WTC11 (cell line): ENCODE measurements at regions not wholly inside any gene's neighbourhood (a gene's known extent, or its start where the extent isn't known, plus 50 kb on each side); places are given as distances from the start of the nearest gene placed in this dataset.

Experiments used
- ATAC-seq: fragments of 200-7000 bp; cut with Tn5 transposase; 2 replicates; pipeline ENCODE4 v1.10.0; 2021; ENCODE audit warnings: mild to moderate bottlenecking, moderate library complexity
- CTCF ChIA-PET: fragments of 300-600 bp; sonication (Branson Sonifier 250); formaldehyde crosslinking; loops from one replicate; lab custom pipeline; 2021; ENCODE audit warnings: antibody characterized with exemption; lab: Charles Lee
- POLR2A ChIA-PET: fragments of 350-600 bp; sonication (Branson Sonifier 250); formaldehyde crosslinking; loops from one replicate; lab custom pipeline; 2021; ENCODE audit warnings: antibody characterized with exemption; lab: Charles Lee
- DNase-seq: peaks from one replicate; pipeline ENCODE4 v3.0.0; 2021; ENCODE audit warnings: low spot score
- H3K27ac Mint-ChIP-seq: 2 replicates; pipeline ENCODE4 v1.8.0; 2021; ENCODE audit warnings: mixed read lengths
- H3K27me3 Mint-ChIP-seq: 2 replicates; pipeline ENCODE4 v1.8.0; 2021; ENCODE audit warnings: low read depth, mild to moderate bottlenecking, moderate library complexity, mixed read lengths
- H3K36me3 Mint-ChIP-seq: 2 replicates; pipeline ENCODE4 v1.8.0; 2021; ENCODE audit warnings: mixed read lengths
- H3K4me1 Mint-ChIP-seq: 2 replicates; pipeline ENCODE4 v1.8.0; 2022; ENCODE audit warnings: mixed read lengths
- H3K4me3 Mint-ChIP-seq: 2 replicates; pipeline ENCODE4 v1.8.0; 2021; ENCODE audit warnings: mild to moderate bottlenecking, moderate library complexity, mixed read lengths
- H3K9me3 Mint-ChIP-seq: 2 replicates; pipeline ENCODE4 v1.8.0; 2021; ENCODE audit warnings: mixed read lengths
- ATF1 ChIP-seq: sonication (generic); formaldehyde crosslinking; IDR thresholded peaks from 2 replicates; pipeline ENCODE4 v1.8.1; 2023; ENCODE audit warnings: mild to moderate bottlenecking, moderate library complexity, missing genetic modification reagents
- ESRRA ChIP-seq: sonication (generic); formaldehyde crosslinking; IDR thresholded peaks from 2 replicates; pipeline ENCODE4 v1.8.1; 2022; ENCODE audit warnings: mild to moderate bottlenecking, missing genetic modification reagents, borderline replicate concordance
- GABPB1 ChIP-seq: sonication (generic); formaldehyde crosslinking; IDR thresholded peaks from 2 replicates; pipeline ENCODE4 v1.8.1; 2023; ENCODE audit warnings: mild to moderate bottlenecking, missing genetic modification reagents
- GTF2I ChIP-seq: fragments of 250-450 bp; sonication (Bioruptor Pico); conservative IDR thresholded peaks from 2 replicates; pipeline ENCODE4 v1.4.0; 2021; ENCODE audit warnings: mild to moderate bottlenecking
- HMGA2 ChIP-seq: fragments of 250-450 bp; sonication (Bioruptor Pico); IDR thresholded peaks from 2 replicates; pipeline ENCODE4 v1.4.0; 2021; ENCODE audit warnings: mild to moderate bottlenecking, moderate library complexity
- JUN ChIP-seq: sonication (generic); formaldehyde crosslinking; IDR thresholded peaks from 2 replicates; pipeline ENCODE4 v1.8.0; 2023; ENCODE audit warnings: mild to moderate bottlenecking, missing genetic modification reagents
- NR3C1 ChIP-seq: sonication (generic); formaldehyde crosslinking; conservative IDR thresholded peaks from 2 replicates; pipeline ENCODE4 v1.8.1; 2023; ENCODE audit warnings: low read depth, mild to moderate bottlenecking, missing genetic modification reagents
- RELA ChIP-seq: sonication (generic); formaldehyde crosslinking; IDR thresholded peaks from 2 replicates; pipeline ENCODE4 v1.8.1; 2022; ENCODE audit warnings: missing genetic modification reagents, mild to moderate bottlenecking, borderline replicate concordance
- SOX15 ChIP-seq: fragments of 250-450 bp; sonication (Bioruptor Pico); IDR thresholded peaks from 2 replicates; pipeline ENCODE4 v1.9.0; 2021; ENCODE audit warnings: mild to moderate bottlenecking
- ZNF138 ChIP-seq: sonication (generic); formaldehyde crosslinking; conservative IDR thresholded peaks from 2 replicates; pipeline ENCODE4 v1.8.1; 2022; ENCODE audit warnings: mild to moderate bottlenecking, moderate library complexity, missing genetic modification reagents
- ZNF219 ChIP-seq: sonication (generic); formaldehyde crosslinking; IDR thresholded peaks from 2 replicates; pipeline ENCODE4 v1.8.0; 2023; ENCODE audit warnings: missing genetic modification reagents, mild to moderate bottlenecking, borderline replicate concordance
- ZNF263 ChIP-seq: sonication (generic); formaldehyde crosslinking; IDR thresholded peaks from 2 replicates; pipeline ENCODE4 v1.8.1; 2022; ENCODE audit warnings: low read depth, mild to moderate bottlenecking, moderate library complexity, missing genetic modification reagents
- ZNF317 ChIP-seq: sonication (generic); formaldehyde crosslinking; IDR thresholded peaks from 2 replicates; pipeline ENCODE4 v1.8.1; 2023; ENCODE audit warnings: low read depth, mild to moderate bottlenecking, moderate library complexity, missing genetic modification reagents, borderline replicate concordance
- ZNF416 ChIP-seq: fragments of 250-450 bp; sonication (Bioruptor Pico); IDR thresholded peaks from 2 replicates; pipeline ENCODE4 v1.9.0; 2021; ENCODE audit warnings: mild to moderate bottlenecking, inconsistent platforms
- ZNF671 ChIP-seq: fragments of 250-450 bp; sonication (Bioruptor Pico); IDR thresholded peaks from 2 replicates; pipeline ENCODE4 v1.8.0; 2021; ENCODE audit warnings: mild to moderate bottlenecking
- TF ChIP-seq, protein P1 (sequence below): fragments of 250-450 bp; sonication (Bioruptor Pico); IDR thresholded peaks from 2 replicates; pipeline ENCODE4 v1.9.0; 2021; ENCODE audit warnings: mild to moderate bottlenecking
- TF ChIP-seq, protein P2 (sequence below): sonication (generic); formaldehyde crosslinking; IDR thresholded peaks from 2 replicates; pipeline ENCODE4 v1.8.1; 2023; ENCODE audit warnings: mild to moderate bottlenecking, missing genetic modification reagents, moderate library complexity
- TF ChIP-seq, protein P3 (sequence below): fragments of 250-450 bp; sonication (Bioruptor Pico); IDR thresholded peaks from 2 replicates; pipeline ENCODE4 v2.1.2; 2022; ENCODE audit warnings: mild to moderate bottlenecking, moderate library complexity
- TF ChIP-seq, protein P4 (sequence below): fragments of 250-450 bp; sonication (Bioruptor Pico); conservative IDR thresholded peaks from 2 replicates; pipeline ENCODE4 v1.9.0; 2021; ENCODE audit warnings: mild to moderate bottlenecking
- TF ChIP-seq, protein P5 (sequence below): sonication (generic); formaldehyde crosslinking; IDR thresholded peaks from 2 replicates; pipeline ENCODE4 v1.8.0; 2022; ENCODE audit warnings: missing genetic modification reagents
- TF ChIP-seq, protein P6 (sequence below): sonication (generic); formaldehyde crosslinking; IDR thresholded peaks from 2 replicates; pipeline ENCODE4 v1.8.0; 2023; ENCODE audit warnings: missing genetic modification reagents, mild to moderate bottlenecking, borderline replicate concordance
- TF ChIP-seq, protein P7 (sequence below): sonication (generic); formaldehyde crosslinking; IDR thresholded peaks from 2 replicates; pipeline ENCODE4 v1.8.1; 2023; ENCODE audit warnings: mild to moderate bottlenecking, missing genetic modification reagents

DNA sequence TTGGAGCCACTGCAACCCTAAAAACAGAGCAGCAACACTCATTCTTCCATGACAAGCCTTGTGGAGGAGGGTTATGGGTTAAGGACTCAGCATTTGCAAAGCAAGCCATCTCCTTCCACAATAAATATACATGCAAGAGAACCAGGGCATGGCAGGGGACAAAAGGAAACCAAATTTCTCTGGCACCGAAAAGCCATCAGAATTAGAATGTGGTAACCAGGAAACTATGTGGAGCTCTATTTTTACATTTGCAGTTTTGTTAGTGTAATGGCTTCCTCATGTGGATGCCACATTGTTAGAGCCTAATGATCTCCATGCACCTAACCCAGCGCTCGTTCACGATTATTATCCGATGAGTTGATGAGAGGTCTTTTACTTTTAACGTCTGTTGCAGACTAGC is 91.7 kb downstream of the NAV1 start:
- H3K27me3 Mint-ChIP-seq = no peaks in the 10 kb centered on the region; the same call in 1 of the 2 replicates
- TF ChIP-seq, protein P1, sequence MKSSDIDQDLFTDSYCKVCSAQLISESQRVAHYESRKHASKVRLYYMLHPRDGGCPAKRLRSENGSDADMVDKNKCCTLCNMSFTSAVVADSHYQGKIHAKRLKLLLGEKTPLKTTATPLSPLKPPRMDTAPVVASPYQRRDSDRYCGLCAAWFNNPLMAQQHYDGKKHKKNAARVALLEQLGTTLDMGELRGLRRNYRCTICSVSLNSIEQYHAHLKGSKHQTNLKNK = no peak
- TF ChIP-seq, protein P2, sequence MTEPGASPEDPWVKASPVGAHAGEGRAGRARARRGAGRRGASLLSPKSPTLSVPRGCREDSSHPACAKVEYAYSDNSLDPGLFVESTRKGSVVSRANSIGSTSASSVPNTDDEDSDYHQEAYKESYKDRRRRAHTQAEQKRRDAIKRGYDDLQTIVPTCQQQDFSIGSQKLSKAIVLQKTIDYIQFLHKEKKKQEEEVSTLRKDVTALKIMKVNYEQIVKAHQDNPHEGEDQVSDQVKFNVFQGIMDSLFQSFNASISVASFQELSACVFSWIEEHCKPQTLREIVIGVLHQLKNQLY (CRISPR knock-in tag) = no peak
- no peak for TF ChIP-seq RELA (CRISPR knock-in tag)
- TF ChIP-seq NR3C1 = no peak
- TF ChIP-seq, protein P3, sequence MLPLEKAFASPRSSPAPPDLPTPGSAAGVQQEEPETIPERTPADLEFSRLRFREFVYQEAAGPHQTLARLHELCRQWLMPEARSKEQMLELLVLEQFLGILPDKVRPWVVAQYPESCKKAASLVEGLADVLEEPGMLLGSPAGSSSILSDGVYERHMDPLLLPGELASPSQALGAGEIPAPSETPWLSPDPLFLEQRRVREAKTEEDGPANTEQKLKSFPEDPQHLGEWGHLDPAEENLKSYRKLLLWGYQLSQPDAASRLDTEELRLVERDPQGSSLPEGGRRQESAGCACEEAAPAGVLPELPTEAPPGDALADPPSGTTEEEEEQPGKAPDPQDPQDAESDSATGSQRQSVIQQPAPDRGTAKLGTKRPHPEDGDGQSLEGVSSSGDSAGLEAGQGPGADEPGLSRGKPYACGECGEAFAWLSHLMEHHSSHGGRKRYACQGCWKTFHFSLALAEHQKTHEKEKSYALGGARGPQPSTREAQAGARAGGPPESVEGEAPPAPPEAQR (CRISPR knock-in tag) = no peak
- TF ChIP-seq, protein P4, sequence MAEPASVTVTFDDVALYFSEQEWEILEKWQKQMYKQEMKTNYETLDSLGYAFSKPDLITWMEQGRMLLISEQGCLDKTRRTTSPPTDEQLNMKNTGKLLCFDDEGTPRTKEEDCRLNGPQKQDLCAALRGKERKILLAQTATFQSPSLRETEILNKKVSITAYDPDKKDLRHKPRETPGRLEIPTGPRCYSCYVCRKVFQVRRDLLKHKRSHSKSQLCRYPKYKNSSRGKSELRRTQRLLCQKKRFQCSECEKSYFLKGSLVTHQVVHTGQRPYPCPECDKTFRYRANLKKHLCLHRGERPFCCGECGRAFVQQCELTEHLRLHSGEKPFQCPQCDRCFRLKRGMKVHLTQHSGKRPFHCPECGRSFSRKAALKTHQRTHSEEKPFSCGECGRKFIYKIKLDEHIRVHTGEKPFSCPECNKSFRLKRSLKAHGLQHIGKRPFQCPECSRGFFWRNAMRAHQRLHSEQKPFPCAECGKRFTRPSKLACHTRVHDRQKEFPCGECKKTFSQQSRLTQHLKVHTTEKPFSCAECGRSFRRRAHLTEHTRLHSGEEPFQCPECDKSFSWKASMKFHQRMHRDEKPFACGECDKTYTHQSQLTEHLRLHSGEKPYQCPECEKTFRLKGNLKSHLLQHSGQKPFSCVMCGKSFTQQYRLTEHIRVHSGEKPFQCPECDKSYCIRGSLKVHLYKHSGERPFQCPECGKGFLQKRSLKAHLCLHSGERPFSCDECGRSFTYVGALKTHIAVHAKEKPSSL (CRISPR knock-in tag) = no peak
- TF ChIP-seq ZNF219 (CRISPR knock-in tag) = no peak
- TF ChIP-seq HMGA2 (CRISPR knock-in tag) = no peak
- TF ChIP-seq JUN (CRISPR knock-in tag) = no peak
- TF ChIP-seq, protein P5, sequence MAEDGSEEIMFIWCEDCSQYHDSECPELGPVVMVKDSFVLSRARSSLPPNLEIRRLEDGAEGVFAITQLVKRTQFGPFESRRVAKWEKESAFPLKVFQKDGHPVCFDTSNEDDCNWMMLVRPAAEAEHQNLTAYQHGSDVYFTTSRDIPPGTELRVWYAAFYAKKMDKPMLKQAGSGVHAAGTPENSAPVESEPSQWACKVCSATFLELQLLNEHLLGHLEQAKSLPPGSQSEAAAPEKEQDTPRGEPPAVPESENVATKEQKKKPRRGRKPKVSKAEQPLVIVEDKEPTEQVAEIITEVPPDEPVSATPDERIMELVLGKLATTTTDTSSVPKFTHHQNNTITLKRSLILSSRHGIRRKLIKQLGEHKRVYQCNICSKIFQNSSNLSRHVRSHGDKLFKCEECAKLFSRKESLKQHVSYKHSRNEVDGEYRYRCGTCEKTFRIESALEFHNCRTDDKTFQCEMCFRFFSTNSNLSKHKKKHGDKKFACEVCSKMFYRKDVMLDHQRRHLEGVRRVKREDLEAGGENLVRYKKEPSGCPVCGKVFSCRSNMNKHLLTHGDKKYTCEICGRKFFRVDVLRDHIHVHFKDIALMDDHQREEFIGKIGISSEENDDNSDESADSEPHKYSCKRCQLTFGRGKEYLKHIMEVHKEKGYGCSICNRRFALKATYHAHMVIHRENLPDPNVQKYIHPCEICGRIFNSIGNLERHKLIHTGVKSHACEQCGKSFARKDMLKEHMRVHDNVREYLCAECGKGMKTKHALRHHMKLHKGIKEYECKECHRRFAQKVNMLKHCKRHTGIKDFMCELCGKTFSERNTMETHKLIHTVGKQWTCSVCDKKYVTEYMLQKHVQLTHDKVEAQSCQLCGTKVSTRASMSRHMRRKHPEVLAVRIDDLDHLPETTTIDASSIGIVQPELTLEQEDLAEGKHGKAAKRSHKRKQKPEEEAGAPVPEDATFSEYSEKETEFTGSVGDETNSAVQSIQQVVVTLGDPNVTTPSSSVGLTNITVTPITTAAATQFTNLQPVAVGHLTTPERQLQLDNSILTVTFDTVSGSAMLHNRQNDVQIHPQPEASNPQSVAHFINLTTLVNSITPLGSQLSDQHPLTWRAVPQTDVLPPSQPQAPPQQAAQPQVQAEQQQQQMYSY (CRISPR knock-in tag) = no peak
- TF ChIP-seq ZNF138 = no peak
- TF ChIP-seq SOX15 (CRISPR knock-in tag) = no peak
- CTCF ChIA-PET = interaction anchor here (1.0 to 1.7 kb wide), 2 partner anchors 18 to 73 kb away, joined by 3 to 4 read pairs; no protein-coding TSS in a partner anchor
- no peak overlapping the region for H3K27ac Mint-ChIP-seq
- H3K4me3 Mint-ChIP-seq = no peak overlapping the region
- POLR2A ChIA-PET = no interaction called here
- H3K36me3 Mint-ChIP-seq = no peaks in the 10 kb centered on the region
- peaks cover 25% of the 10 kb centered on the region for H3K4me1 Mint-ChIP-seq
- no peak for DNase-seq
- ATAC-seq = no peak
- no peaks in the 10 kb centered on the region for H3K9me3 Mint-ChIP-seq

DNA sequence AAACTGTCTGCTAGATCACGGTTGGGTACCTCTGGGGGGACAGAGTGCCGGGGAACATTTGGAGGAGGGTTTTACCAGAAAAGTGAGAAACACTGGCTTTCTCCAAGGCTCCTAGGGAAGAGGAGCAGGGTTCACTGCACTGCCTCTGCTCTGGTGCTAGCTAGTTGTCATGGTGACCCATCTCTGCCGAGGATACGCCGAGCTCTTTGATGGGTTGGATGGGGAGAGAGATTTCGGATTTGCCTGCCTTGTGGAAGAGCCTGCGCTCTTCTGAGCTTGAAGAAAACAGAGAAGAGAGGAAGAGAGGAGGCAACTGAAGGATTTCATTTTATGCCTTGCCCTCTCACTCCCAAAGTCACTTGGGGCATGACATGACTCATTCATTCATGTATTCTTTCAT is 92.1 kb downstream of the NAV1 start:
- peaks cover 29% of the 10 kb centered on the region for H3K4me1 Mint-ChIP-seq
- no peaks in the 10 kb centered on the region for H3K9me3 Mint-ChIP-seq
- TF ChIP-seq ZNF263 (CRISPR knock-in tag) (no peak), ZNF416 (no peak), ZNF317 (CRISPR knock-in tag) (no peak), SOX15 (CRISPR knock-in tag) (no peak), GABPB1 (CRISPR knock-in tag) (no peak), ATF1 (no peak), ESRRA (CRISPR knock-in tag) (no peak), GTF2I (no peak), ZNF671 (no peak)
- TF ChIP-seq, protein P6, sequence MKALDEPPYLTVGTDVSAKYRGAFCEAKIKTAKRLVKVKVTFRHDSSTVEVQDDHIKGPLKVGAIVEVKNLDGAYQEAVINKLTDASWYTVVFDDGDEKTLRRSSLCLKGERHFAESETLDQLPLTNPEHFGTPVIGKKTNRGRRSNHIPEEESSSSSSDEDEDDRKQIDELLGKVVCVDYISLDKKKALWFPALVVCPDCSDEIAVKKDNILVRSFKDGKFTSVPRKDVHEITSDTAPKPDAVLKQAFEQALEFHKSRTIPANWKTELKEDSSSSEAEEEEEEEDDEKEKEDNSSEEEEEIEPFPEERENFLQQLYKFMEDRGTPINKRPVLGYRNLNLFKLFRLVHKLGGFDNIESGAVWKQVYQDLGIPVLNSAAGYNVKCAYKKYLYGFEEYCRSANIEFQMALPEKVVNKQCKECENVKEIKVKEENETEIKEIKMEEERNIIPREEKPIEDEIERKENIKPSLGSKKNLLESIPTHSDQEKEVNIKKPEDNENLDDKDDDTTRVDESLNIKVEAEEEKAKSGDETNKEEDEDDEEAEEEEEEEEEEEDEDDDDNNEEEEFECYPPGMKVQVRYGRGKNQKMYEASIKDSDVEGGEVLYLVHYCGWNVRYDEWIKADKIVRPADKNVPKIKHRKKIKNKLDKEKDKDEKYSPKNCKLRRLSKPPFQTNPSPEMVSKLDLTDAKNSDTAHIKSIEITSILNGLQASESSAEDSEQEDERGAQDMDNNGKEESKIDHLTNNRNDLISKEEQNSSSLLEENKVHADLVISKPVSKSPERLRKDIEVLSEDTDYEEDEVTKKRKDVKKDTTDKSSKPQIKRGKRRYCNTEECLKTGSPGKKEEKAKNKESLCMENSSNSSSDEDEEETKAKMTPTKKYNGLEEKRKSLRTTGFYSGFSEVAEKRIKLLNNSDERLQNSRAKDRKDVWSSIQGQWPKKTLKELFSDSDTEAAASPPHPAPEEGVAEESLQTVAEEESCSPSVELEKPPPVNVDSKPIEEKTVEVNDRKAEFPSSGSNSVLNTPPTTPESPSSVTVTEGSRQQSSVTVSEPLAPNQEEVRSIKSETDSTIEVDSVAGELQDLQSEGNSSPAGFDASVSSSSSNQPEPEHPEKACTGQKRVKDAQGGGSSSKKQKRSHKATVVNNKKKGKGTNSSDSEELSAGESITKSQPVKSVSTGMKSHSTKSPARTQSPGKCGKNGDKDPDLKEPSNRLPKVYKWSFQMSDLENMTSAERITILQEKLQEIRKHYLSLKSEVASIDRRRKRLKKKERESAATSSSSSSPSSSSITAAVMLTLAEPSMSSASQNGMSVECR (CRISPR knock-in tag) = no peak
- TF ChIP-seq, protein P7, sequence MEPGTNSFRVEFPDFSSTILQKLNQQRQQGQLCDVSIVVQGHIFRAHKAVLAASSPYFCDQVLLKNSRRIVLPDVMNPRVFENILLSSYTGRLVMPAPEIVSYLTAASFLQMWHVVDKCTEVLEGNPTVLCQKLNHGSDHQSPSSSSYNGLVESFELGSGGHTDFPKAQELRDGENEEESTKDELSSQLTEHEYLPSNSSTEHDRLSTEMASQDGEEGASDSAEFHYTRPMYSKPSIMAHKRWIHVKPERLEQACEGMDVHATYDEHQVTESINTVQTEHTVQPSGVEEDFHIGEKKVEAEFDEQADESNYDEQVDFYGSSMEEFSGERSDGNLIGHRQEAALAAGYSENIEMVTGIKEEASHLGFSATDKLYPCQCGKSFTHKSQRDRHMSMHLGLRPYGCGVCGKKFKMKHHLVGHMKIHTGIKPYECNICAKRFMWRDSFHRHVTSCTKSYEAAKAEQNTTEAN (CRISPR knock-in tag) = no peak

More for the DNA sequence above, 92.1 kb downstream of the NAV1 start:
- 0 out of 2 replicates have a peak overlapping the region, but pooled peaks have one; percentile 15 for H3K27ac Mint-ChIP-seq
- ChIA-PET POLR2A (interaction anchor here (0.6 kb wide), 1 partner anchor 10 kb away, joined by 4 read pairs; no protein-coding TSS in a partner anchor), CTCF (interaction anchor here (1.0 to 1.7 kb wide), 2 partner anchors 18 to 73 kb away, joined by 3 to 4 read pairs; no protein-coding TSS in a partner anchor)
- DNase-seq (no peak), ATAC-seq (no peak)
- H3K36me3 Mint-ChIP-seq = no peaks in the 10 kb centered on the region
- H3K27me3 Mint-ChIP-seq = no peaks in the 10 kb centered on the region; the same call in 1 of the 2 replicates
- no peak overlapping the region for H3K4me3 Mint-ChIP-seq
